ENCODE measurements at regions not wholly inside any gene's neighbourhood (a gene's known extent, or its start where the extent isn't known, plus 50 kb on each side); places are given as distances from the start of the nearest gene placed in this dataset.

DNA sequence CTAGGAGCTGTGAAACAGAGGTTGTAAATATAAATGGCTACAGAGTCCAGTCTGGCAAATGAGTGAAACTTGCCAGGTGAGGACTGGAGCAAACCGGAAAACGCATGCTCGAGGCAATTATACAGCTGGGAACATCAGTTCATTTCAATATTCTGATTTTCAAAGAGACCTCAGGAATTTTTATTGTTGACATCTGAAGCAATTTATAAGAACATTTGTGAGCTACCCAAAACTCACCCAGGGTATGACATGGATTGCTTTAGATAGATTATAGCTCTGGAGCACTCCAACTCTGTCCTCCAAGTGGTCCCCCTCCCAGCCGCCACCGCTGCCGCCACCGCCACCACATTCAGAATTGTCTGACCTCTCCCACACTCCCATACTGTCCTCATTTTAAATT is 84.6 kb upstream of the GRAMD2B start:
- no peak for DNase-seq (ENCODE audit: low read depth)

DNA sequence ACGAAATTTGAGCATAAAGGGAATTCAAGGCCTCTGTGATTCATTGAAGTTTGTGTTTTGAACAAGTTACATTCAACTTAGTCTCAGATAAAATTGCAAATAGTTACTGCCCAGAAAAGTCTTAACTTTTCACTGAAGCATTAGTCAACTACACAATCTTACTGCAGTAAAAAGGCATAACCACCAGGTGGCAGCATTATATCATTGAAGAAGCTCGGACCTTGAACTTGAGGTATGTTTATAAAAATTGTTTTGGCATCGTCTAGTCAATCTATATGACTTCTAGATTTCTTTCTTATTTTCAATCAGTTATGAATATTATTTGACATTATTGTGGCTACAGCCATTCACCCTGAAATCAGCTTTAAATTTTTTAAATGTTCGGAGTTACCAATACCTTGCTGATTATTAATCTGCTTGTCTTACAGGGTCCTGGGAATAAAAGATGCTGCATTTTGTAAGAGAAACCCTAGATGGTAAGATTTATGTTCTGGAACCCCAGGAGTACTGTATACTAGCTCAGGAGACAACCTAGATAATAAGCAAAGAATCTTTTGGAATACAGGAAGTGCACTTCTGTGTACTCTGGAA is 83.9 kb upstream of the GRAMD2B start:
- peak; percentile 31 for DNase-seq (ENCODE audit: low read depth)

DNA sequence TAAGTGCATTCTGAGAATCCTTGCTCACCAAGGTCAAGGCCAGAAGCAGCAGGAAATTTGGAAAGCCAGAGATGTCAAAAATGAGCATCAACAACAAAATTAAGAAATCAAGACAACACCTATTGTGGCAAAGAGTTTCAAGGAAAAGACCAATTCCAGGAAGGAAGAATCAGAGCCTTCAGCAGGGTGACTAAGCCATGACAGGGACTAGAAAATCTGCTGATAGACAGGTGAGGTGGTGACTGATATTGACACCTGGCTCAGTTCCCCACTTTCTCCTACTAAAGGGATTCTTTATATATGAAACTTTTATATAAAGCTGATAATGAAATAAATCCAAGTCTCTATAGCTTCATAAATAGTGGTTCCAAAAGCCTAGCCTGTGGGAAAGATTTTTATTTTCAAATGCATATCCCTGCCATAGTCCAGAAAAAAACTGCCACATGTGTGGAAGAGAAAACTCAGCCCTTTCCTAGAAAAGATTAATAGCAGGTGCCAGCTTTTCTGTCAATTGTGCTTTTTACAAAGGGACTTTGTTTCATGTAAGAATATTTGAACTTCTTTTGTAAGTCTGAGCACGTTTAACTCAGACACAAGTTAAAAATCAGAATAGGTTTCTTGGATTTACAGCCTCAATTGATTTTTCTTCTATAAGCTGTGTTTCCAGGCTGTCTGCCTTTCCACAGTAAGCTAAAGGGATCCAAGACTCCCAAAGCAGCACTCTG is 81.1 kb upstream of the GRAMD2B start:
- DNase-seq (ENCODE audit: low read depth) = no peak

DNA sequence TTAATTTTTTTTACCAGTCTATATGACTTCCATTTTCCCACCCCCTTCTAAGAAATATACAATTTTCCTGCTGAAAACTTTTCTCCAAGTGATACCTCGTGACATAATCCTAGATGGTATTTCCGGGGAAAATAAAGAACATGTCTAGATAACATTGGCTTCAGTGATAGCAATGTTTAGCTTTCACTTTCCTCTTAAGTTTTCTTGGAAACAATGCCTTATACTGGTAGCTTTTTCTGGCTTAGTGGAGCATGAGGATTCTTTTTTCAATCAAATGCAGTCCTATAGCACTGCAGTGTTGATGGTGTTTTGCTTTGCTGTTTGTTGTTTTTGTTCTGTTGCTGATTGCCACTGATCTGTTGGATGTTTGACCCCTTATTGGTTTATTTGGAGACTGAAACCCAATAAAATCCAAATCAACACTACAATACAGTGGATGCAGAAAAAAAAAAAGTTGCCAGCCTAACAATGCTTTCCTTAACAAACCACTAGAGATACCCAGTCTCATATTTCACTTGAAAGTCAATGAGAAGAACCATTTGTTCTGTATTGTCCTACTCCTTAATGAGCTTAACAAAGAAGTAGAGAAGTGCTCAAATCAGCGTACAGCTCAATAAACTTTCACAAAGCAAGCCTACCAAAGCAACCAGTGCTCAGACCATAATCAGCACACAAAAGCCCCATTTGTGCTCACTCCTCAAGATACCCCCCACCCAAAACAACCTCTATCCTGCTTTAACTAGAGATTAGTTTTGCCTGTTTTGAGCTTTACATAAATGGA is 74.2 kb upstream of the GRAMD2B start:
- DNase-seq (ENCODE audit: low read depth) = no peak

DNA sequence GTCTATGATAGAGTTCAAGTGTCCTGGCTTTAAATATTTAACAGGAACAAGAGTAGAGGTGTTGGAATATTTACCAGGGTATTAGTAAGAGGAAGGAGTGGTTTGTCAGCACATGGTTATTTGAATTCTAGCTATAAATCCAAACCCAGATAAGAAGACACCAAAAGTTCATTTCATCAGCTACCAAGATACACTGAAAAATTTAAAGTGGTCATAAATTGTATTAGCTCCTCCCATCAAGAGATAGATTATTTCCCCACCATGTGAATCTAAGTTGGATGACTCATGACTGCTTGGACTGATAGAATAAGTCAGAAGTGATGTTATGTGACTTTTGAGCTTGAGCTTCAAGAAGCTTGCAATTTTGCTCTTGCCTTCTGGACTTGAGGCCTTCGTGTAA is 72.1 kb upstream of the GRAMD2B start:
- no peak for DNase-seq (ENCODE audit: low read depth)

DNA sequence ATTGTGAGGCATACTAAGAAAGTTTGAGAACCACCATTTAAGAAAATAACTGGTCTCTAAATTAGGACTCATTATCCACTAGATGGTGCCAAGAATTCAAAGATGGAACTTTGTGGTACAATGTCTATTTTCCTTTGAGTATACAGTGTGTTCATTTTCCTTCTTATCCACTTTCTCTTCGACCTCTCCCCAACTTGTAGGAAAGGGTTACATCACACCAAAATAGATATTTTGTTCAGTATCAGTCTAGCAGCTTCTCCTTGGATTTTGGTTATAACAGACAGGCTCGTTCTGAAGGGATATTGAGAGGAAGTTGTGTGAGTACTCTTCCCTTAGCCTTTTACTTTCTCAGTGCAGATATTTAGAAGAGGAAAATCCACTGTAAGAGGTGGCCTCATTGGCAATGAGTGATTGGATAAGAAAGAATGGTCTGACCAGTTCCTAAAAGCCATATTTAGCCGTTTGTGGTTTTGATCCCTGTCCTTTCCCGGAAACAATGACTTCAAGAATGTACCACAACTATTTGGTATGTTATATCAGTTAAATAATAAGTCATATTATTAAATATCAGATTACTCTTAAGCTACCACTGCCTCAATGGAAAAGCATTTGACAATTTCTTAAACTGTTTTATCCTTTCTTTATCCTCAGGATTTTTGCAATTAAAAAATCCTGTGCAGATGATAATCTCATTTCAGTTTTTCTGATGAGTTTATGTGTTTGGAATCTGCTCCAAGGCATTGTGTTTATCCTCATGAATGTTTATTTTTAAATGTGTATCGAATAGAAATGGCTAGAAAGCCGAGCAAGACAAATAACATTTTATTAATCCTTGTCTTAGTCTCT is 69.0 kb upstream of the GRAMD2B start:
- no peak for DNase-seq (ENCODE audit: low read depth)

DNA sequence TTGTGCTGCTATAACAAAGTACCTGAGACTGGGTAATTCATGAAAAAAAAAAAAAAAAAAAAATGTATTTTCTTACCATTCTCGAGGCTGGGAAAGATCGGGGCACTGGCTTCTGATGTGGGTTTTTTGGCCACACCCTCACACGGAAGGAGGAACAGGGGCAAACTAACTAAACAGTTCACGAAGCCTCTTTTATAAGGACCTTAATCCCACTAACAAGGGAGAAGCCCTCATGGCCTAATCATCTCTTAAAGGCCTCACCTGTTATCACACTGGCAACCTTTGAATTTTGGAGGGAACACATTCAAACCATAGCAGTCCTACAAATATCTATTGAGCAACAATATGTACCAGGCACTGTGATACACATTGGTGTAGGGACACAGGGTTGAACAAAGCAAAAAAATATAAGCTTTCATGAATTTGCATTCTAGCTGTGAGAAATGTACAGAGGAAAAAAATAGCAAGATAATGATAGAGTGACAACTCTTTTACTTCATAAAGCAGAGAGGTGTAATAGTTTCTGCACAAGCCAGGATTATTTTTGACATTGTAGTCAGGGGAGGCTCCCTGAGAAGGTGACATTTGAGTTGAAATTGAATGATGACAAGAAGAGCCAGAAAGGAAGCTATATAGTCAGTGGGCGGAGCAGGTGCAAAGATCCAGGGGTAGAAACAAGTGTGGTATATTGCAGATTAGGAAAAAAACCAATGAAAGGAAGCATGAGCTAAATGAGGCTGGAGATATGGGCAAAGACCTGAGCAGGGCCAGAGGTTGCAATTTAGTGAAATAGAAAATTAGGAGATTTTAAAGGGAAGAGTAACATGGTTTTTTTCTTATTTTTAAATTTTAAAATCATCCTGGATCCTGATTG is 68.1 kb upstream of the GRAMD2B start:
- DNase-seq (ENCODE audit: low read depth) = no peak

DNA sequence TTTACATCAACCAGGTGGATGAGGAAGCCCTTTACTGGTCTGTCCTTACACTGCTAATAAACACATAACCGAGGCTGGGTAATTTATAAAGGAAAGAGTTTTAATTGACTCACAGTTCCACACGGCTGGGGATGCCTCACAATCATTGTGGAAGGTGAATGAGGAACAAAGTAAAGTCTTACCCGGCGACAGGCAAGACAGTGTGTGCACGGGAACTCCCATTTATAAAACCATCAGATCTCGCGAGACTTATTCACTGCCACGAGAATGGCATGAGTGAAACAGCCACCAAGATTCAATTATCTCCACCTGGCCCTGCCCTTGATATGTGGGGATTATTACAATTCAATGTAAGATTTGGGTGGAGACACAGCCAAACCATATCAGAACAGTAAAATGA is 67.3 kb upstream of the GRAMD2B start:
- DNase-seq (ENCODE audit: low read depth) = no peak

DNA sequence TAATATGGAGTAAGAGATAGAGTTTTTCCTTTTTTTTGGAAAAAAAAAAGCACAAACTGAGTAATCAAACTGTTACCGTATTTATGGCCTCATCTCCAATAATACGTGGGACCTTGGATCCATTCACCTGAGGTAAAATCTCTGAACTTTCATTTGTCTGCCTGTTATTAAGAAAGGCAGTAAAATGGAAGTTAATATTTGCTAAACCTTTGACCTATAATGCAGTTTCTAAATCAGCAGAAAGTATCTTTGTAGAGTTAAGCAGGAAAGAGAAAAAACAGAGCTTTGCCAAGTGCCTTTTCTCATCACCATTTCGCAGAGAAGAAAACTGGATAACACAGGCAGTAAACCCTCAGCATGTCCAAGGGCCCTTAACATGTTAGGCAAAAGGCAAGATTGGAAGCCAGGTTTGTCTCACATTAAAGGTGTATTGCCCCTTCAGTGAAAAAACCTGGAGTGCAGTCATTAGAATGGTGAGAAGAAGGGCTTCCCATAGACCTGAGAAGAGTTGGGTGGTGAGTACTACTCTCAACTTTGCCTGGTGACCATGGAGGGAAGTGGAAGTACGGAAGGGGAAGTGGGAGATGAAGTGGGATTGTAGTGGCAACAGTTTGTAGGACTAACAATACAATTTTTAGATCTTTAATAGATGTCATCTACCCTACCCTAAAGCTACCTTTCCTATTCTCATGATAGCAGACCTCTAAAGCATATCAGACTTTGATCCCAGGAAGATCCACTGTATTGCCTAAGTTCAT is 65.4 kb upstream of the GRAMD2B start:
- no peak for DNase-seq (ENCODE audit: low read depth)

DNA sequence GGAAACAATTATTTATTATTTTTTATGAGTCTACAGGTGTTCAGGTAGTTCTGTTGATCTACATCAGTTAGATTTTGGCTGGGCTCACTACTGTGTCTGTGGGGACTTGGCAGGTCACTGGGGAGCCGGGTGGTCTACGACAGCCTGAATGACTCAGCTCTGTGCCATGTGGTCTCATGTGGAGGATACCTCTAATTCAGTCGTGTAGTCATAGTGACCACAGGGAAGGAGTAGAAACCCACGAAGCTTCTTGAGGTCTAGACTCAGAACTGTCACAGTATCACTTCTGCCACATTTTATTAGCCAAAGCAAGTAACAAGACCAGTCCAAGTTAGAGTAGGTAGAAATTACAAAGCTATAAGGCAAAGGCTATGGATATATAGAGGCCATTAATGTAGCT is 64.7 kb upstream of the GRAMD2B start:
- no peak for DNase-seq (ENCODE audit: low read depth)

DNA sequence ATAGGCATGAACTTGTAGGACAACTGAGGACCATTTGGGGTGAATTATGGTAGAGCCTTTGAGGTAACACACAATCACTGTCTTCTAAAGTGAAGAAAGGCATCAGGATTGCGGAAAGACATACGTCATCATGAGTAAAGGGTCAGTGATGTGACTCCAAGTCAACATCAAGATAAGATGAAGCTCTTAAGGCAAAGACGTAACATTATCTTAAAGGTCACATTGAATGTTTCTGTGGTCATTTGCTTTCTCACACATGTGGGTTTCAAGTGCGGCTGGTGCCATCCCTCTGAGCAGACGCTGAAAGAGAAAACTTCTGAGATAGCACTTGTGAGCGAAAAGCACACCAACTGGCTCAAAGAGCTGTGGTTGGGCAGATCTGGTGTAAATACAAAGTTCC is 63.3 kb upstream of the GRAMD2B start:
- DNase-seq (ENCODE audit: low read depth) = no peak

DNA sequence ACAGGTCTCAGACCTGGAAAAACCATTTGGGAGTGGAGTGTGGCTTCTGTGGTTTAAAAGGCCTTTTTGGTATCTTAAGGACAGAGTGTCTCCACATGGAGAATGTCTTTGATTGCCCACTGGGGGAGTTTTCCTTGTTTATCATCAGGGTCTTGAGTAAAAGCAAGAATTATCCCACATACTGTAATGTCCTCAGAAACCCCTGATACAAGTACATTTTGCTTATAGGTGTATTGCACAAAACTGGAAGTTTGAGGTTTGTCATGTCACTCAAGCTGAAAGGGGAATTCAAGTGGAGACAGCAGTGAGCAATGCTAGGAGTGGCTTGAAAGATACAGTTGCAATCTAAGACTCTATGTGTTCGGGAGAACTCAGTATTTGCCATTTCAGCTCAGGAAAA is 62.7 kb upstream of the GRAMD2B start:
- DNase-seq (ENCODE audit: low read depth) = no peak

DNA sequence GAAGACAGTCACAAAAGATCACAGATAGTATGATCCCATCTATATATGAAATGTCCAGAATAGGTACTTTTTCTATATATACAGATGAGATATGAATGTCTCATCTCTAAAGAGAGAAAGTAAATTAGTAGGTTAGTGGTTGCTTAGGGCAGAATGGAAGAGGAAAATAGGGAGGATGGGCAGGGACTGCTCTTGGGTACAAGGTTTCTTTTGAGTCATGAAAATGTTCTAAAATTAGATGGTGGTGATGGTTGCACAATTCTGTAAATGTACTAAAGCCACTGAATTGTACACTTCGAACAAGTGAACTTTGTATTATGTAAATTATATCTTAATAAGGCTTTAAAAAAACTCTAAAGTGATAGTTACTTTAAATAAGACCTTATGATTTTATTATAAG is 59.6 kb upstream of the GRAMD2B start:
- no peak for DNase-seq (ENCODE audit: low read depth)

DNA sequence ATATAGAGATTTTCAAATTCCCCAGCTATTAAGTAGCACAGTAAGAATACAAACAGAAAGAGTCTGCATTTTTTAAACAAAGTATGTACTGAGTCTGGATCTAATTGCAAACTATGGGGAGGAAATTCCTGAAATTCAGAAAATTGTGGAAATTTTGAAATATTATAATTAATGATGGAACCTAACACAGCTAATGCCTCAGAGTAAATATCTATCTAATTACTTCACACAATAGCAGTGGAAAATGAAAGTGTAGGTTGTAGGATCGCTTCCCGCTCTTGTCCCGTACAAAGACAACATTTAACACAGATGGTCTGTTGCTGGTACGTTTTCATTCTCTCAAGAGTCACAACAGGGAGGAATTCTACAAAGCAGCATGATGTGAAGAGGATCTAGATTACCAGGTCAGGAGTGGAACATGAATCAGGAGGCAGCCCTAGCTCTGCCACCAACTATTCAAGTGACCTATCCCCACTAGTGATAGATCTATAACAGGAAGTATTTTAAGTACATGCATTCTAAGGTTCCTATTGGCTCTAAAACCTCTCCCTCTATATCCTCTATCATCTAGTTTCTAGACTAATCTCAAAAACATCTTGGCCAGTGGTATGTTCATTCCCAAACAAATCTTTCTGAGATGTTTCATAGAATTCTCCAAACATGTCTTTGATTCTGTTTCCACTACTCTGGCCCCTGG is 58.9 kb upstream of the GRAMD2B start:
- no peak for DNase-seq (ENCODE audit: low read depth)

DNA sequence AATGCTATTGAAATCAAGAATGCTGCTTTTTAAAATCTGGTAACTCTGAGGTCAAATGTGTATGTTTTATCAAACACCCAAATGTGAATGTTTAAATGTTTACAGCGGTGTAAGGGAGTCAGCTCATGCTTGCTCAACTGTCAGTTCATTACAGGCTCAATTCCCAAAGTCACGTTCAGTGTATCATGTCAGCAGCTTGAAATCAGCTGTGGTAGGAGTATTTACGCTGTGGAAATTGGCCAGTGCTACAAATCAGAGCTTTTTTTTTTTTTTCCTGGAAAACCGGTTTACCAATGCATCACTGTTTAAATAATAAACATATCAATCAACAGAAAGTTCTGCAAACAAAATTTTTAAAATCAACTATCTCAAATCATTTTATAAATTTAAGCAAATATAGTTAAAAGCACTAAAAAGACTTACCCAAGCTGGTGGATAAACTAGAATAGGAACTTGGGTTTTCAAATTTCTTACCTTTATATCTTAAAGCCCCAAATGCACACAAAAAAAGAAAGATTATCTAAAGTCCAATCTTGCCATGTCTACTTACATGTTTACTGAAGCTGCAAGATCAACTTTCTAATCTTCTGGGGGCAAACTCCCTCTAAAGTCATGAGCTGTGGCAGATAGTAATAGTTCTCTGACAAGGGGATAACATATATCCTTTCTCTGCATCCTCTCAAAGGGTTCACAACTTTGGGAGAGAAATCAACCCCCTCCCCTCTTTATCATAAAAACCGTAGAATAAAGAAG is 57.6 kb upstream of the GRAMD2B start:
- DNase-seq (ENCODE audit: low read depth) = no peak

DNA sequence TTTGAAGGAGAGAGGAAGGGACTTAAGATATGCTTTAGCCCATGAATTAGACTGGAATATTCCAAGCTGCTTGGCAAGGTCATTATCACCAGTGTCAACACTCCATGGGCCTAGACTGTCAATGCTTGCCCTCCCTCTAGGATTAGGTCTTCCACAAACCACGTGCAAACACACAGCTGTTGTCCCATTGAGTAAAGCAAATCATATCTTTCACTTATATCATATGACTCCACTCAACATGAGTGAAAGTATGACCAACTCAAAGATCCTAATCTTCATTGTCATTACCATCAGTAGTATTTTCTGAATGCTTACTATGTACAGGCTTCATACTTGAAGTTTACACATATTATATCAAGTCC is 57.0 kb upstream of the GRAMD2B start:
- DNase-seq (ENCODE audit: low read depth) = no peak

DNA sequence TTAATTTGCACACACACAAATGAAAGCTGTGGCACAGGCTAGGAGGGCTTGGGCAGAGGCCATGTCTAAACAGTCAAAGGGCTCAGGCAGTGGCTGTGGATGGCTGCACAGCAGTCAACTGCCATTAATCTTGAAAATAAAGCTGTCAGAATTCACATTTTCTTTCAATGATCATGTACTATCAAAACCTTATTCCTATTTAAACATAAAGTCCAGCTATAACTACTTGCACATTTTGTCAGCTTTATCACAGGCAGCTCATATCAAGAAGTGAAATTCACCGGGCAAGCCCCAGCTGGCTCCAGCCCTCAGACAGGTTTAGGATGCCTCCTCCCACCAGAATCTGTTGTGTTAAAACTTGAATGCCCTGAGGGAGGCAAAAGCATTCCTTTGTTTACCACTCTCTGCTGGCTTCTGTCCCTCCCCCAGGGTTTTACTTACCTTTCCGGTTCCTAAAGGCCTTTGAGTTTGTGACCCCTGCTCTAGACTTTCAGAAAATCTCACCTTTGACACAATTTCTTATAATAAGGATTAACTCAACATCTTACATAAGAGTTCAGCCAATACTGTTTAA is 54.9 kb upstream of the GRAMD2B start:
- DNase-seq (ENCODE audit: low read depth) = no peak

DNA sequence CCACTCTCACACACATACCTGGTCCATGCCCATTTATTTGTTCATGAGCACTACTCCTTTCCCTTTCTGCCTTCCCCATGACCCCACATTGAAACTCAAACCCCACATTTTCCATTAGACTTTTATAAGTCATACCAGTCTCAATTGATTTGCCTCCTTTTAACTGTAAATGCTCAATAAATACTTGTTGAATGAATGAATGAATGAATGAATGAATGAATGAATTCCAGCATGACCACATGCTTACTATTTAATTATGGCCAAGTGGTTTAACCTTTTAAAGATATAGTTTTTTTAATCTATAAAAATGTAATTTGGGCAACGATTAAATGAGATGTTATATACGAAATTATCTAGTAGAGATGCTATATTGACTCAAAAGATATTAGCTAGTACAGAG is 54.1 kb upstream of the GRAMD2B start:
- no peak for DNase-seq (ENCODE audit: low read depth)
